PC-3 (cell line): ENCODE measurements at regions not wholly inside any gene's neighbourhood (a gene's known extent, or its start where the extent isn't known, plus 50 kb on each side); places are given as distances from the start of the nearest gene placed in this dataset.

Source experiments
- EZH2 ChIP-seq: fragments of 300-600 bp; sonication (generic); IDR thresholded peaks from one replicate; pipeline ENCODE4 v1.6.1; 2017; ENCODE audit warnings: antibody characterized with exemption, mild to moderate bottlenecking, low read length; ENCODE audit not compliant: unreplicated experiment
- TF ChIP-seq, protein P1 (sequence below): fragments of 300-600 bp; sonication (generic); conservative IDR thresholded peaks from 2 replicates; pipeline ENCODE4 v1.5.1; 2017; ENCODE audit warnings: antibody characterized with exemption, low read depth, mild to moderate bottlenecking, low read length

DNA sequence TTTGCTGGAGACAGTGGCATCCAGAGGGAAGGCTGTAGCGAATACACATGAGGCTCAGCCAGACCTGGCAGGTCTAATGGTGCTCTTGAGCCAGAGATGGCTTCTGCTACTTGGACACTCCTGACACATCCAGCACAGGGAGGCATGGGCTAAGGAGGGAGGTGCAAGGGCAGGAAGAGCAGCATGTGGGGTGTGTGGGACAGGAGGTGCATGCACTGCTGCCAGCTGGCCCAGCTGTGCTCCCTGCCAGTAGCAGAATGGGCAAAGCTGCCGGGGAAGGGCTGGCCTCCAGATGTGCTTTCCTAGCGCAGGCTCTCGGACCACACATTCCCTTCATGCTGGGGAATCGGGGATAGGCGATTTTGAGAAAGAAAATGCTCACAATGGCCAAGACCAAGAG, 309.2 kb downstream of the CDC5L start:
- TF ChIP-seq, protein P1, sequence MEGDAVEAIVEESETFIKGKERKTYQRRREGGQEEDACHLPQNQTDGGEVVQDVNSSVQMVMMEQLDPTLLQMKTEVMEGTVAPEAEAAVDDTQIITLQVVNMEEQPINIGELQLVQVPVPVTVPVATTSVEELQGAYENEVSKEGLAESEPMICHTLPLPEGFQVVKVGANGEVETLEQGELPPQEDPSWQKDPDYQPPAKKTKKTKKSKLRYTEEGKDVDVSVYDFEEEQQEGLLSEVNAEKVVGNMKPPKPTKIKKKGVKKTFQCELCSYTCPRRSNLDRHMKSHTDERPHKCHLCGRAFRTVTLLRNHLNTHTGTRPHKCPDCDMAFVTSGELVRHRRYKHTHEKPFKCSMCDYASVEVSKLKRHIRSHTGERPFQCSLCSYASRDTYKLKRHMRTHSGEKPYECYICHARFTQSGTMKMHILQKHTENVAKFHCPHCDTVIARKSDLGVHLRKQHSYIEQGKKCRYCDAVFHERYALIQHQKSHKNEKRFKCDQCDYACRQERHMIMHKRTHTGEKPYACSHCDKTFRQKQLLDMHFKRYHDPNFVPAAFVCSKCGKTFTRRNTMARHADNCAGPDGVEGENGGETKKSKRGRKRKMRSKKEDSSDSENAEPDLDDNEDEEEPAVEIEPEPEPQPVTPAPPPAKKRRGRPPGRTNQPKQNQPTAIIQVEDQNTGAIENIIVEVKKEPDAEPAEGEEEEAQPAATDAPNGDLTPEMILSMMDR = no peak
- no peak for TF ChIP-seq EZH2
